B cell (primary cell): ENCODE measurements at regions not wholly inside any gene's neighbourhood (a gene's known extent, or its start where the extent isn't known, plus 50 kb on each side); places are given as distances from the start of the nearest gene placed in this dataset.

Source experiments
- ATAC-seq: fragments of 200-7000 bp; cut with Tn5 transposase; one replicate; pipeline ENCODE4 v1.10.0; 2021; ENCODE audit warnings: low read depth, mild to moderate bottlenecking, moderate number of reproducible peaks, moderate library complexity
- CTCF ChIA-PET: fragments of 350-600 bp; sonication (Branson Sonifier 250); formaldehyde crosslinking; loops from one replicate; lab custom pipeline; 2021; ENCODE audit warnings: antibody characterized with exemption, inconsistent platforms; lab: Charles Lee
- POLR2A ChIA-PET: fragments of 350-600 bp; sonication (Branson Sonifier 250); formaldehyde crosslinking; loops from one replicate; lab custom pipeline; 2021; ENCODE audit warnings: antibody characterized with exemption; lab: Charles Lee
- DNase-seq: peaks from one replicate; pipeline ENCODE4 v3.0.0; 2013
- H2AFZ ChIP-seq: 2 replicates; pipeline ENCODE4 v1.6.1; 2012; ENCODE audit warnings: mild to moderate bottlenecking, low read depth, low read length; ENCODE audit not compliant: insufficient read depth, poor library complexity, severe bottlenecking
- H3K27ac ChIP-seq, 2 donors: 1 replicate in 1 of 2; 2 replicates in 1 of 2; pipeline ENCODE4 v1.5.1; 2012 to 2013; ENCODE audit warnings: low read length in 2 of 2, mild to moderate bottlenecking in 2 of 2, moderate library complexity in 1 of 2
- H3K27me3 ChIP-seq, 4 experiments: fragments of 200-600 bp in 1 of 4; sonication (generic) in 1 of 4; replicated peaks in 1 of 4; 1 replicate in 2 of 4; 2 replicates in 2 of 4; pipeline versions ENCODE4 v1.6.1 to v1.7.0; 2013 to 2016; ENCODE audit warnings: low read length in 3 of 4, mild to moderate bottlenecking in 2 of 4, mixed read lengths in 1 of 4, moderate library complexity in 1 of 4; ENCODE audit not compliant: insufficient read depth in 4 of 4, control insufficient read depth in 3 of 4; ENCODE audit errors: control extremely low read depth in 1 of 4
- H3K36me3 ChIP-seq, 2 experiments: replicated peaks in 1 of 2; 1 replicate in 1 of 2; 2 replicates in 1 of 2; pipeline versions ENCODE4 v1.6.1 to v1.7.1; 2013; ENCODE audit warnings: low read length in 1 of 2; ENCODE audit not compliant: insufficient read depth in 2 of 2, control insufficient read depth in 1 of 2; ENCODE audit errors: control extremely low read depth in 1 of 2, extremely low read depth in 1 of 2
- H3K4me1 ChIP-seq, 2 donors: fragments of 200-600 bp in 1 of 2; sonication (generic) in 1 of 2; 1 replicate in 1 of 2; 2 replicates in 1 of 2; pipeline versions ENCODE4 v1.5.1 to v1.6.1; 2013 to 2017; ENCODE audit warnings: low read length in 2 of 2; ENCODE audit not compliant: control insufficient read depth in 2 of 2, insufficient read depth in 2 of 2
- H3K4me2 ChIP-seq: replicated peaks from 2 replicates; pipeline ENCODE3; 2012; ENCODE audit warnings: mild to moderate bottlenecking, low read depth, low read length; ENCODE audit not compliant: poor library complexity, severe bottlenecking
- H3K4me3 ChIP-seq, 5 experiments: fragments of 200-600 bp in 1 of 5; sonication (generic) in 1 of 5; 1 replicate in 3 of 5; 2 replicates in 2 of 5; pipeline versions ENCODE4 v1.5.1 to v1.7.0; 2011 to 2016; ENCODE audit warnings: low read length in 4 of 5, mild to moderate bottlenecking in 4 of 5, low read depth in 2 of 5, control low read depth in 1 of 5, moderate library complexity in 1 of 5; ENCODE audit not compliant: insufficient read depth in 1 of 5; ENCODE audit errors: control extremely low read depth in 1 of 5, extremely low read depth in 1 of 5
- H3K79me2 ChIP-seq: fragments of 200-600 bp; sonication (generic); one replicate; pipeline ENCODE4 v1.6.0; 2016; ENCODE audit warnings: low read length; ENCODE audit not compliant: control insufficient read depth, insufficient read depth
- H3K9ac ChIP-seq: fragments of 200-600 bp; sonication (generic); 2 replicates; pipeline ENCODE4 v1.6.1; 2017; ENCODE audit warnings: mild to moderate bottlenecking, low read length, moderate library complexity
- H3K9me3 ChIP-seq, 3 donors: one replicate each; pipeline versions ENCODE4 v1.6.1 to v1.7.1; 2013; ENCODE audit warnings: low read length in 2 of 3; ENCODE audit not compliant: control insufficient read depth in 2 of 3, insufficient read depth in 1 of 3; ENCODE audit errors: control extremely low read depth in 1 of 3
- H4K20me1 ChIP-seq: 2 replicates; pipeline ENCODE4 v1.6.0; 2012; ENCODE audit warnings: mild to moderate bottlenecking, low read length; ENCODE audit not compliant: insufficient read depth, control insufficient read depth, poor library complexity, severe bottlenecking
- H3K27ac Mint-ChIP-seq: one replicate; pipeline ENCODE4 v1.8.0; 2021; ENCODE audit warnings: mixed read lengths
- H3K27me3 Mint-ChIP-seq: one replicate; pipeline ENCODE4 v1.8.0; 2021; ENCODE audit warnings: mixed read lengths
- H3K4me1 Mint-ChIP-seq: one replicate; pipeline ENCODE4 v1.8.0; 2021; ENCODE audit warnings: mixed read lengths
- H3K4me3 Mint-ChIP-seq: one replicate; pipeline ENCODE4 v1.8.0; 2021; ENCODE audit warnings: mixed read lengths
- H3K9me3 Mint-ChIP-seq: one replicate; pipeline ENCODE4 v1.8.0; 2022; ENCODE audit warnings: mixed read lengths; ENCODE audit not compliant: insufficient read depth
- CTCF ChIP-seq: fragments of 200-600 bp; IDR thresholded peaks from one replicate; pipeline ENCODE4 v1.8.0; 2022; ENCODE audit warnings: antibody characterized with exemption, mild to moderate bottlenecking
- EZH2 ChIP-seq: IDR thresholded peaks from 2 replicates; pipeline ENCODE4 v1.6.1; 2012; ENCODE audit warnings: borderline replicate concordance, low read depth, mild to moderate bottlenecking, moderate library complexity, low read length; ENCODE audit not compliant: insufficient read depth, poor library complexity, severe bottlenecking
- WGBS: methylation state at CpG from one replicate; pipeline ENCODE4 v1.1.5; 2013; ENCODE audit warnings: missing lambda C conversion rate; ENCODE audit not compliant: insufficient coverage; 5-methylcytosine and 5-hydroxymethylcytosine counted together
- intact Hi-C: fragments of 100-400 bp; cut with micrococcal nuclease; formaldehyde crosslinking; loops from one replicate; pipeline ENCODE4 v1.10.0; 2022

GRCh38 chr4:100970414-100970813 lies 376.9 kb downstream of the PPP3CA start:
- Mint-ChIP-seq H3K4me3 (no peak overlapping the region), H3K27ac (no peak overlapping the region), H3K27me3 (peaks cover 9% of the 10 kb centered on the region), H3K4me1 (no peaks in the 10 kb centered on the region), H3K9me3 (no peaks in the 10 kb centered on the region)
- Histone ChIP-seq H3K4me3 (no peak overlapping the region), H3K79me2 (no peaks in the 10 kb centered on the region), H3K9me3 (no peaks in the 10 kb centered on the region), H3K4me2 (no peak overlapping the region), H3K36me3 (no peaks in the 10 kb centered on the region), H4K20me1 (no peaks in the 10 kb centered on the region), H2AFZ (no peak overlapping the region), H3K4me1 (no peaks in the 10 kb centered on the region), H3K27ac (no peak overlapping the region), H3K9ac (no peak overlapping the region), H3K27me3 (no peaks in the 10 kb centered on the region)
- ATAC-seq, result no peak
- ChIA-PET POLR2A (no interaction called here), CTCF (interaction anchor here (0.6 kb wide), 1 partner anchor 50 kb away, joined by 5 read pairs; no protein-coding TSS in a partner anchor)
- DNase-seq, result no peak
- WGBS, result 100% methylated on average over 1 of the region's 3 CpGs
- no peak for TF ChIP-seq EZH2
- TF ChIP-seq CTCF, result no peak
- intact Hi-C loops, result no loop called here

DNA sequence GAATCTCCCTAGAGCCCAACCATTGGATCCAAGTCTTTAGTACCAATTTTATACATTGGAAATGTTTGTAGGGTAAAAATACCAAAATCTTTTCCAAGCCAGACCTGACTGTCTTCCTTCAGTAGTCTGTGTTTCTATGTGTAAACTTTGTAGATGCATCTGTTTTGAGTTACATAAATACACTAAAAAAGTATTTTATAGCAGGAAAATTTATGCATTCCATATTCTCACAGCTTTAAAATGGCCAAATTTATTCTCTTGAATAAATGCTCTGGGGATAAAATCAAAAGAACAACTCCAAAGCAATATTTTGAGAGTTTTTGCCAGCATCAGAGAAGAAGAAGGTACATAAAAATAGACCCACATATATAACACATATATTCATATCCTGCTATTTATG lies 377.4 kb downstream of the PPP3CA start:
- H3K27ac ChIP-seq, result no peak overlapping the region
- ATAC-seq (no peak), DNase-seq (no peak)
- H2AFZ ChIP-seq, result no peak overlapping the region
- H3K9me3 ChIP-seq, result no peaks in the 10 kb centered on the region
- Mint-ChIP-seq H3K9me3 (no peaks in the 10 kb centered on the region), H3K4me1 (no peaks in the 10 kb centered on the region), H3K27ac (no peak overlapping the region), H3K27me3 (peaks cover 9% of the 10 kb centered on the region), H3K4me3 (no peak overlapping the region)
- no peak overlapping the region for H3K4me2 ChIP-seq
- TF ChIP-seq EZH2, result no peak
- no peak for TF ChIP-seq CTCF
- H3K9ac ChIP-seq, result no peak overlapping the region
- no peaks in the 10 kb centered on the region for H4K20me1 ChIP-seq
- H3K4me3 ChIP-seq, result no peak overlapping the region
- H3K4me1 ChIP-seq, result no peaks in the 10 kb centered on the region
- POLR2A ChIA-PET, result no interaction called here
- no peaks in the 10 kb centered on the region for H3K79me2 ChIP-seq
- intact Hi-C loops, result no loop called here
- CTCF ChIA-PET, result no interaction called here
- H3K36me3 ChIP-seq, result no peaks in the 10 kb centered on the region
- no peaks in the 10 kb centered on the region for H3K27me3 ChIP-seq
